ENCODE measurements at regions not wholly inside any gene's neighbourhood (a gene's known extent, or its start where the extent isn't known, plus 50 kb on each side); places are given as distances from the start of the nearest gene placed in this dataset.

DNA sequence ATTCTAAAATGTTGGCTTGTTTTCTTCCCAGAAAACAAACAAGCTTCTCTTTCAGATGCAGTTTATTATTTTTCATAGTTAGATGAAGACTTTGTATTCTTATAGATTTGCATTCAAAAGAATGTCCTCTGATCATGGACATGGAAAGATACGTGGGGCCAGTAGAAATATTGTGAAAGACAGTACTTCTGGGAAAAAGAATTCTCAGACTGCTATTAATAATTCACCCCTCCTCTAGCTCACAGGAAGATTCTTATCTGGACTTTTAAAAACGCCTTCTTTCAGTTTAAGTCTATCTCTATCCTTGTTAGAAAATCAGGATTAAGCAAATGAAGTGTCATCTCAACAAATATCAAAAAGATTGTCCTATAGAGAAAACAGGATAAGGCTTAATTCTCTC is 514.1 kb upstream of the ADAMTS9 start:
- H3K4me1 Mint-ChIP-seq = peaks cover 6% of the 10 kb centered on the region
- Histone ChIP-seq H3K27me3 (ENCODE audit: insufficient read depth) (no peaks in the 10 kb centered on the region), H3K27ac (ENCODE audit: low read depth) (no peak overlapping the region), H3K79me2 (replicated peaks; ENCODE audit: insufficient read depth) (no peaks in the 10 kb centered on the region), H3K4me1 (ENCODE audit: insufficient read depth) (peaks cover 6% of the 10 kb centered on the region; the same call in 1 of the 2 replicates), H3K9me2 (ENCODE audit: insufficient read depth) (no peaks in the 10 kb centered on the region; the same call in 1 of the 2 replicates), H3F3A (replicated peaks; ENCODE audit: low read depth) (no peaks in the 10 kb centered on the region), H3K36me3 (ENCODE audit: insufficient read depth) (no peaks in the 10 kb centered on the region), H3K4me3 (no peak overlapping the region), H2AFZ (no peak overlapping the region), H4K20me1 (replicated peaks; ENCODE audit: insufficient read depth) (no peaks in the 10 kb centered on the region), H3K4me2 (no peak overlapping the region)
- H3K27ac Mint-ChIP-seq = no peak overlapping the region
- H3K36me3 Mint-ChIP-seq (ENCODE audit: low read depth) = no peaks in the 10 kb centered on the region
- ATAC-seq (no peak), DNase-seq (ENCODE audit: low spot score) (no peak)
- no peaks in the 10 kb centered on the region for H3K27me3 Mint-ChIP-seq (ENCODE audit: insufficient read depth, low read depth, poor library complexity)
- no peak overlapping the region for H3K4me3 Mint-ChIP-seq
- TF ChIP-seq CREB1 (CRISPR knock-in tag; IDR thresholded peaks at IDR 0.05; ENCODE audit: low read depth) (no peak), STAT1 (IDR thresholded peaks at IDR 0.05; ENCODE audit: unreplicated experiment) (no peak), EZH2 (IDR thresholded peaks at IDR 0.05; ENCODE audit: low read depth, unreplicated experiment) (no peak), JUNB (IDR thresholded peaks at IDR 0.05; ENCODE audit: unreplicated experiment) (no peak), EZH2phosphoT487 (IDR thresholded peaks at IDR 0.05; ENCODE audit: unreplicated experiment) (no peak)
- TF ChIP-seq, protein P1, sequence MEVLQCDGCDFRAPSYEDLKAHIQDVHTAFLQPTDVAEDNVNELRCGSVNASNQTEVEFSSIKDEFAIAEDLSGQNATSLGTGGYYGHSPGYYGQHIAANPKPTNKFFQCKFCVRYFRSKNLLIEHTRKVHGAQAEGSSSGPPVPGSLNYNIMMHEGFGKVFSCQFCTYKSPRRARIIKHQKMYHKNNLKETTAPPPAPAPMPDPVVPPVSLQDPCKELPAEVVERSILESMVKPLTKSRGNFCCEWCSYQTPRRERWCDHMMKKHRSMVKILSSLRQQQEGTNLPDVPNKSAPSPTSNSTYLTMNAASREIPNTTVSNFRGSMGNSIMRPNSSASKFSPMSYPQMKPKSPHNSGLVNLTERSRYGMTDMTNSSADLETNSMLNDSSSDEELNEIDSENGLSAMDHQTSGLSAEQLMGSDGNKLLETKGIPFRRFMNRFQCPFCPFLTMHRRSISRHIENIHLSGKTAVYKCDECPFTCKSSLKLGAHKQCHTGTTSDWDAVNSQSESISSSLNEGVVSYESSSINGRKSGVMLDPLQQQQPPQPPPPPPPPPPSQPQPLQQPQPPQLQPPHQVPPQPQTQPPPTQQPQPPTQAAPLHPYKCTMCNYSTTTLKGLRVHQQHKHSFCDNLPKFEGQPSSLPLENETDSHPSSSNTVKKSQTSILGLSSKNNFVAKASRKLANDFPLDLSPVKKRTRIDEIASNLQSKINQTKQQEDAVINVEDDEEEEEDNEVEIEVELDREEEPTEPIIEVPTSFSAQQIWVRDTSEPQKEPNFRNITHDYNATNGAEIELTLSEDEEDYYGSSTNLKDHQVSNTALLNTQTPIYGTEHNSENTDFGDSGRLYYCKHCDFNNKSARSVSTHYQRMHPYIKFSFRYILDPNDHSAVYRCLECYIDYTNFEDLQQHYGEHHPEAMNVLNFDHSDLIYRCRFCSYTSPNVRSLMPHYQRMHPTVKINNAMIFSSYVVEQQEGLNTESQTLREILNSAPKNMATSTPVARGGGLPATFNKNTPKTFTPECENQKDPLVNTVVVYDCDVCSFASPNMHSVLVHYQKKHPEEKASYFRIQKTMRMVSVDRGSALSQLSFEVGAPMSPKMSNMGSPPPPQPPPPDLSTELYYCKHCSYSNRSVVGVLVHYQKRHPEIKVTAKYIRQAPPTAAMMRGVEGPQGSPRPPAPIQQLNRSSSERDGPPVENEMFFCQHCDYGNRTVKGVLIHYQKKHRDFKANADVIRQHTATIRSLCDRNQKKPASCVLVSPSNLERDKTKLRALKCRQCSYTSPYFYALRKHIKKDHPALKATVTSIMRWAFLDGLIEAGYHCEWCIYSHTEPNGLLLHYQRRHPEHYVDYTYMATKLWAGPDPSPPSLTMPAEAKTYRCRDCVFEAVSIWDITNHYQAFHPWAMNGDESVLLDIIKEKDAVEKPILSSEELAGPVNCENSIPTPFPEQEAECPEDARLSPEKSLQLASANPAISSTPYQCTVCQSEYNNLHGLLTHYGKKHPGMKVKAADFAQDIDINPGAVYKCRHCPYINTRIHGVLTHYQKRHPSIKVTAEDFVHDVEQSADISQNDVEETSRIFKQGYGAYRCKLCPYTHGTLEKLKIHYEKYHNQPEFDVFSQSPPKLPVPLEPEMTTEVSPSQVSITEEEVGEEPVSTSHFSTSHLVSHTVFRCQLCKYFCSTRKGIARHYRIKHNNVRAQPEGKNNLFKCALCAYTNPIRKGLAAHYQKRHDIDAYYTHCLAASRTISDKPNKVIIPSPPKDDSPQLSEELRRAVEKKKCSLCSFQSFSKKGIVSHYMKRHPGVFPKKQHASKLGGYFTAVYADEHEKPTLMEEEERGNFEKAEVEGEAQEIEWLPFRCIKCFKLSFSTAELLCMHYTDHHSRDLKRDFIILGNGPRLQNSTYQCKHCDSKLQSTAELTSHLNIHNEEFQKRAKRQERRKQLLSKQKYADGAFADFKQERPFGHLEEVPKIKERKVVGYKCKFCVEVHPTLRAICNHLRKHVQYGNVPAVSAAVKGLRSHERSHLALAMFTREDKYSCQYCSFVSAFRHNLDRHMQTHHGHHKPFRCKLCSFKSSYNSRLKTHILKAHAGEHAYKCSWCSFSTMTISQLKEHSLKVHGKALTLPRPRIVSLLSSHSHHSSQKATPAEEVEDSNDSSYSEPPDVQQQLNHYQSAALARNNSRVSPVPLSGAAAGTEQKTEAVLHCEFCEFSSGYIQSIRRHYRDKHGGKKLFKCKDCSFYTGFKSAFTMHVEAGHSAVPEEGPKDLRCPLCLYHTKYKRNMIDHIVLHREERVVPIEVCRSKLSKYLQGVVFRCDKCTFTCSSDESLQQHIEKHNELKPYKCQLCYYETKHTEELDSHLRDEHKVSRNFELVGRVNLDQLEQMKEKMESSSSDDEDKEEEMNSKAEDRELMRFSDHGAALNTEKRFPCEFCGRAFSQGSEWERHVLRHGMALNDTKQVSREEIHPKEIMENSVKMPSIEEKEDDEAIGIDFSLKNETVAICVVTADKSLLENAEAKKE (CRISPR knock-in tag; IDR thresholded peaks at IDR 0.05) = no peak
- H3K9me3 Mint-ChIP-seq = peaks cover 4% of the 10 kb centered on the region; the same call in 2 of the 3 replicates
